Thoracic aorta (tissue), 2 donors: ENCODE measurements at regions not wholly inside any gene's neighbourhood (a gene's known extent, or its start where the extent isn't known, plus 50 kb on each side); places are given as distances from the start of the nearest gene placed in this dataset.
"Not testable (repeated sequence)": the region's sequence is repeated elsewhere in the genome, so short reads cannot be mapped to it uniquely, and the experiment has no call there.

Experiments
- ATAC-seq: fragments of 150-250 bp; one replicate; pipeline ENCODE4 v1.8.0; 2017; ENCODE audit warnings: low read depth; ENCODE audit not compliant: insufficient number of reproducible peaks, low FRiP score
- DNase-seq: peaks from one replicate; pipeline ENCODE4 v3.0.0-alpha.2; 2020; ENCODE audit warnings: low spot score
- H3K27ac ChIP-seq, 2 donors: fragments of 200-600 bp; sonication (generic); 1 replicate in 1 of 2; 2 replicates in 1 of 2; pipeline ENCODE4 v1.5.1; 2016; ENCODE audit warnings: mild to moderate bottlenecking in 2 of 2, moderate library complexity in 2 of 2
- H3K27me3 ChIP-seq: fragments of 200-600 bp; sonication (generic); replicated peaks from 2 replicates; pipeline ENCODE4 v1.6.0; 2016; ENCODE audit warnings: mild to moderate bottlenecking; ENCODE audit not compliant: insufficient read depth
- H3K36me3 ChIP-seq: fragments of 200-600 bp; sonication (generic); one replicate; pipeline ENCODE4 v1.5.1; 2016
- H3K4me1 ChIP-seq, 2 donors: fragments of 200-600 bp; sonication (generic); 1 replicate in 1 of 2; 2 replicates in 1 of 2; pipeline versions ENCODE4 v1.5.1 to v1.6.0; 2016; ENCODE audit warnings: low read depth in 2 of 2, mild to moderate bottlenecking in 1 of 2; ENCODE audit not compliant: control insufficient read depth in 1 of 2
- H3K4me3 ChIP-seq: fragments of 200-600 bp; sonication (generic); 2 replicates; pipeline ENCODE4 v1.5.1; 2016; ENCODE audit warnings: mild to moderate bottlenecking
- H3K9me3 ChIP-seq: fragments of 200-600 bp; sonication (generic); 2 replicates; pipeline ENCODE4 v1.5.1; 2016
- CTCF ChIP-seq: fragments of 200-600 bp; sonication (generic); IDR thresholded peaks from one replicate; pipeline ENCODE4 v1.5.1; 2019; ENCODE audit warnings: antibody characterized with exemption

- Histone ChIP-seq H3K9me3 (no peaks in the 10 kb centered on the region), H3K27ac (no peak overlapping the region), H3K27me3 (no peaks in the 10 kb centered on the region), H3K36me3 (no peaks in the 10 kb centered on the region), H3K4me3 (no peak overlapping the region), H3K4me1 (no peaks in the 10 kb centered on the region)
- DNase-seq: no peak
- TF ChIP-seq CTCF: no peak
- no peak for ATAC-seq
Measured at GRCh38 chr12:59432057-59432456, 163.8 kb upstream of the SLC16A7 start.

- Histone ChIP-seq H3K36me3 (no peaks in the 10 kb centered on the region), H3K27ac (no peak overlapping the region), H3K4me1 (no peaks in the 10 kb centered on the region), H3K4me3 (no peak overlapping the region), H3K27me3 (no peaks in the 10 kb centered on the region), H3K9me3 (no peaks in the 10 kb centered on the region)
- no peak for DNase-seq
- no peak for TF ChIP-seq CTCF
- no peak for ATAC-seq
Measured at GRCh38 chr12:59431266-59431665, 164.6 kb upstream of the SLC16A7 start.

- TF ChIP-seq CTCF: no peak
- H3K27me3 ChIP-seq: no peaks in the 10 kb centered on the region
- ATAC-seq (no peak), DNase-seq (no peak)
- no peak overlapping the region for H3K4me3 ChIP-seq
- H3K27ac ChIP-seq: no peak overlapping the region
- no peaks in the 10 kb centered on the region for H3K4me1 ChIP-seq
- no peaks in the 10 kb centered on the region for H3K36me3 ChIP-seq
- no peaks in the 10 kb centered on the region for H3K9me3 ChIP-seq
Measured at GRCh38 chr12:59429766-59430165, 166.1 kb upstream of the SLC16A7 start.

- Histone ChIP-seq H3K27me3 (no peaks in the 10 kb centered on the region), H3K4me1 (no peaks in the 10 kb centered on the region), H3K4me3 (no peak overlapping the region), H3K36me3 (no peaks in the 10 kb centered on the region), H3K9me3 (no peaks in the 10 kb centered on the region), H3K27ac (no peak overlapping the region)
- no peak for ATAC-seq
- no peak for TF ChIP-seq CTCF
- no peak for DNase-seq
Measured at GRCh38 chr12:59425798-59426197, 170.0 kb upstream of the SLC16A7 start.

GRCh38 chr12:59424666-59425065, 171.2 kb upstream of the SLC16A7 start:
- not testable (repeated sequence) for H3K36me3 ChIP-seq, DNase-seq

GRCh38 chr12:59414051-59414450, 181.8 kb upstream of the SLC16A7 start:
- ATAC-seq: no peak

More at GRCh38 chr12:59424666-59425065, 171.2 kb upstream of the SLC16A7 start:
- H3K4me1 ChIP-seq, H3K27ac ChIP-seq, H3K27me3 ChIP-seq, ATAC-seq, H3K9me3 ChIP-seq, H3K4me3 ChIP-seq: not testable (repeated sequence)

More at GRCh38 chr12:59414051-59414450, 181.8 kb upstream of the SLC16A7 start:
- TF ChIP-seq CTCF: no peak
- H3K27me3 ChIP-seq: no peaks in the 10 kb centered on the region
- no peaks in the 10 kb centered on the region for H3K36me3 ChIP-seq
- no peaks in the 10 kb centered on the region for H3K9me3 ChIP-seq
- no peak for DNase-seq
- H3K4me1 ChIP-seq: no peaks in the 10 kb centered on the region
- no peak overlapping the region for H3K4me3 ChIP-seq
- H3K27ac ChIP-seq: no peak overlapping the region
